ENCODE measurements at regions not wholly inside any gene's neighbourhood (a gene's known extent, or its start where the extent isn't known, plus 50 kb on each side); places are given as distances from the start of the nearest gene placed in this dataset.

- TF ChIP-seq CTCF (IDR thresholded peaks at IDR 0.05; ENCODE audit: insufficient read depth, low read length) (no peak), POLR2AphosphoS5 (IDR thresholded peaks at IDR 0.05; ENCODE audit: low read depth) (no peak), SPI1 (IDR thresholded peaks at IDR 0.05; ENCODE audit: borderline replicate concordance, low read depth) (no peak), GABPA (IDR thresholded peaks at IDR 0.05; ENCODE audit: low read depth) (no peak), REST (IDR thresholded peaks at IDR 0.05; ENCODE audit: insufficient replicate concordance, low read depth) (no peak)
Observed at GRCh38 chr14:51512316-51512715, 139.4 kb upstream of the FRMD6 start.
